Activated T-helper 1 cell treated with anti-CD3 and anti-CD28 coated beads, Interleukin-12 subunit alpha, Interleukin-12 subunit beta, Interleukin-2, Interleukin-4 antibody, amounts not matched to agents 30 ng/mL and 10 ng/mL and 1 ng/mL, durations not matched to agents 14 hours and 24 hours and 36 hours (primary cell): ENCODE measurements at regions not wholly inside any gene's neighbourhood (a gene's known extent, or its start where the extent isn't known, plus 50 kb on each side); places are given as distances from the start of the nearest gene placed in this dataset.

Source experiments
- DNase-seq: peaks from one replicate; pipeline ENCODE4 v3.0.0; 2021; ENCODE audit warnings: low spot score
- H3K27ac Mint-ChIP-seq: one replicate; pipeline ENCODE4 v1.8.0; 2021; ENCODE audit warnings: mild to moderate bottlenecking, mixed read lengths
- H3K27me3 Mint-ChIP-seq: one replicate; pipeline ENCODE4 v1.8.0; 2022; ENCODE audit warnings: mild to moderate bottlenecking, moderate library complexity, mixed read lengths; ENCODE audit not compliant: insufficient read depth
- H3K36me3 Mint-ChIP-seq: one replicate; pipeline ENCODE4 v1.8.0; 2021; ENCODE audit warnings: low read depth, mixed read lengths
- H3K4me1 Mint-ChIP-seq: one replicate; pipeline ENCODE4 v1.8.0; 2021; ENCODE audit warnings: low read depth, mixed read lengths
- H3K4me3 Mint-ChIP-seq: one replicate; pipeline ENCODE4 v1.8.0; 2021; ENCODE audit warnings: mild to moderate bottlenecking, moderate library complexity, mixed read lengths
- H3K9me3 Mint-ChIP-seq: one replicate; pipeline ENCODE4 v1.8.0; 2021; ENCODE audit warnings: mixed read lengths
- intact Hi-C: fragments of 100-400 bp; cut with micrococcal nuclease; formaldehyde crosslinking; loops from one replicate; pipeline ENCODE4 v1.15.1; 2024

DNA sequence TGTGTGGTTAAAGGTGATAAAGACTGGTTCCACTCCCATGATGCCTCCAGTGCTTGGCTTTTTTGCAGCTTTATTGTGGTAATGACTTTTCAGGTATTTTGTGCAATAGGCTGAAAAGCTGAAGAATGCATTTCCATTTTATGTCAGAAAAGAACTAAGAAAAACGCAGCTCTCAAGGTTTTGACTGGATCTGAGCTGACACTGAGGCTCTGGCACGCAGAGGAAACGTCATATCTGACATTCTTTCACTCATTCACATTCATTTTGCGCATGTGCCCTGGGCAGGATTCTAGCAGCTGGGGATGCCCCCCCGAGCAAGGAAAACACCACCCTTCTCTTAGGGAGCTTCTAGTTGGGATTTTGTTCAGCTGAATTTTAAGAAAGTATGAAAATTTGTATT is 408.5 kb upstream of the MKI67 start:
- no peaks in the 10 kb centered on the region for H3K9me3 Mint-ChIP-seq
- H3K4me3 Mint-ChIP-seq, result no peak overlapping the region
- no peak overlapping the region for H3K27ac Mint-ChIP-seq
- DNase-seq, result no peak
- no peaks in the 10 kb centered on the region for H3K36me3 Mint-ChIP-seq
- H3K4me1 Mint-ChIP-seq, result no peaks in the 10 kb centered on the region
- H3K27me3 Mint-ChIP-seq, result peaks cover 21% of the 10 kb centered on the region
- intact Hi-C loops, result loop anchor here (5.0 kb wide), 1 partner anchor 272 kb away; no protein-coding TSS in a partner anchor

DNA sequence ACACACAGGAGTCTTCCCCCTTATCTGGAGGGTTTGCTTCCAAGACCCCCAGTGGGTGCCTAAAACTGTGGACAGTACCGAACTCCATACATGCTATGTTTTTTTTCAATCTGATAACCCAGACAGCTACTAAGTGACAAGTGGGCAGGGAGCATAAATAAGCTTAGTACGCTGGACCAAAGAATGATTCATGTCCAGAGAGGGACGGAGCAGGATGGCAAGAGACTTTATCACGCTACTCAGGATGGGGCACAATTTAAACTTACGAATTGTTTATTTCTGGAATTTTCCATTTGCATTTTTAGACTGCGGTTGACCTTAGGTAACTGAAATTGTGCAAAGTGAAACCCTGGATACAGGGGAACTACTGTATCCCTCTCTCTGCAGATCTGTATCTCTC is 410.0 kb upstream of the MKI67 start:
- Mint-ChIP-seq H3K36me3 (no peaks in the 10 kb centered on the region), H3K27ac (no peak overlapping the region), H3K9me3 (no peaks in the 10 kb centered on the region), H3K4me1 (no peaks in the 10 kb centered on the region), H3K4me3 (no peak overlapping the region), H3K27me3 (peaks cover 32% of the 10 kb centered on the region)
- DNase-seq, result no peak
- intact Hi-C loops, result no loop called here

DNA sequence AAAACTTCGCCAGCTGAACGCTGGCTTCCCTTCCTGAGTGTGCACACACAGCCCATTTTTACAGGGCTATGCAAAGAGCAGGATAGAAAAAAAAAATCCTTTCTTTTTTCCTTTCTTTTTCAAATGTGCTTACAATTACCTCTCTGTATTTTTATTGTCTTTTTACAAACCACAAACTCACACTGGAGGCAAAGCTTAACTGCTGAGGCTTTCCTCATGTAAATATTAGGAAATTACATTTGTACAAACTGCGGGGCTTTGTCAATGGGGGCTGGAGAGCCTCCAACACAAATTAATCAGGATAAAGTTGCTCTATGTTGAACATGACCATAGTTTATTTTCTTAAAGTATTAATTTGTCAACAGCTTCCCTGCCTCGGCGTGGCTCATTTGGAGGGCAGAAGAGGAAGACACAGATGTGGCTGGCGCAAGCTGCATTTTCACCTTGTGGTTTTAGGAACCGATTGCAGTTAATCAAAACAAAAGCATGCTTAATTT is 411.7 kb upstream of the MKI67 start:
- DNase-seq, result no peak
- H3K9me3 Mint-ChIP-seq, result no peaks in the 10 kb centered on the region
- H3K27ac Mint-ChIP-seq, result no peak overlapping the region
- peaks cover 38% of the 10 kb centered on the region for H3K27me3 Mint-ChIP-seq
- H3K4me3 Mint-ChIP-seq, result no peak overlapping the region
- H3K4me1 Mint-ChIP-seq, result no peaks in the 10 kb centered on the region
- intact Hi-C loops, result no loop called here
- H3K36me3 Mint-ChIP-seq, result no peaks in the 10 kb centered on the region

DNA sequence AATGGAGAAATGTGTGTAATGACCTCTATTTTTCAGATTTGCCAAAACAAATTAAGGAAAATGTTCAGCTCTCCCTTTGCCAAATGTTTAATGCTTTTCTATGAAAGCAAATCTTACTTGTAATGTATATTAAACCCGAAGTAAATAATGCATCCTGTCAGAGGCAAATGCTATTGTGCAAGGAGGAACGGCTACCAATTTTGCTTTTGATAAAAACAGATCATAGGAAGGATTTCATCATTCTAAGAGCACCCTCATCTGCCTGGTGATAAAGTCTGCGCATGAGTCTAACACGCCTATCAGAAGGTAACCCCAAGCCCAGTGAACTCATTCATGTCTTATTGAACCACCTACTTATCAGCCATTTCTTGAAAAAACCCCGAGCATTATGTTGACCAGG is 412.4 kb upstream of the MKI67 start:
- intact Hi-C loops, result no loop called here
- Mint-ChIP-seq H3K4me1 (no peaks in the 10 kb centered on the region), H3K27me3 (peaks cover 38% of the 10 kb centered on the region), H3K27ac (no peak overlapping the region), H3K9me3 (no peaks in the 10 kb centered on the region), H3K4me3 (no peak overlapping the region), H3K36me3 (no peaks in the 10 kb centered on the region)
- no peak for DNase-seq

DNA sequence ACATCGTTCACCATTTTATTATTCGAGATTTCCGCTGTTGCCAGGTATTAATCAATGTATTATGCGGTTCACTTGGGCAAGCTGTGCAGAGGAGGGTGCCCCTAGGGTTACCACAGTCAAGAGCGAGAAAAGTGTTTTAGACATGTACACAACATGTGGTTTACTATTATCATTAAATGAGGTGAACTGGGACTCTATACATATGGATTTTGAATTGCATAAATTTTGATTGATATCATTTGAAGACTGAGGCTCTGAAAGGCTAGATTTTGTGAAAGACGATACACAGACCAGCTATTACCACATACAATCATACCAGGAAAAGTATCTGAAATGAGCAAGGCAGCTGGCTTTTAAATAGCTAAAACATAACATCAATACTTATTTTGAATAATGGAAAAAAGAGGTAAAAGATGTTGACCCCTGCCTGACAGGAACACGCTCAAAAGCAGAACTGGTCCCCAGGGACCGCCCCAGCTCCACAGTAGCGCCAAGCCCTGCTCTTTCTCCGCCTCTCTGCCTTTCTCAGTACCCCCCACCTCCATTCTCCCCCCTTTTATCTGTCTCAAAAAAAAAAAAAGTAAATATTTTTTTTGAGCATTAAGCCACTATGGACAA is 413.4 kb upstream of the MKI67 start:
- H3K27ac Mint-ChIP-seq, result no peak overlapping the region
- no peaks in the 10 kb centered on the region for H3K36me3 Mint-ChIP-seq
- intact Hi-C loops, result no loop called here
- no peak for DNase-seq
- no peak overlapping the region for H3K4me3 Mint-ChIP-seq
- peaks cover 37% of the 10 kb centered on the region for H3K27me3 Mint-ChIP-seq
- H3K4me1 Mint-ChIP-seq, result no peaks in the 10 kb centered on the region
- no peaks in the 10 kb centered on the region for H3K9me3 Mint-ChIP-seq

DNA sequence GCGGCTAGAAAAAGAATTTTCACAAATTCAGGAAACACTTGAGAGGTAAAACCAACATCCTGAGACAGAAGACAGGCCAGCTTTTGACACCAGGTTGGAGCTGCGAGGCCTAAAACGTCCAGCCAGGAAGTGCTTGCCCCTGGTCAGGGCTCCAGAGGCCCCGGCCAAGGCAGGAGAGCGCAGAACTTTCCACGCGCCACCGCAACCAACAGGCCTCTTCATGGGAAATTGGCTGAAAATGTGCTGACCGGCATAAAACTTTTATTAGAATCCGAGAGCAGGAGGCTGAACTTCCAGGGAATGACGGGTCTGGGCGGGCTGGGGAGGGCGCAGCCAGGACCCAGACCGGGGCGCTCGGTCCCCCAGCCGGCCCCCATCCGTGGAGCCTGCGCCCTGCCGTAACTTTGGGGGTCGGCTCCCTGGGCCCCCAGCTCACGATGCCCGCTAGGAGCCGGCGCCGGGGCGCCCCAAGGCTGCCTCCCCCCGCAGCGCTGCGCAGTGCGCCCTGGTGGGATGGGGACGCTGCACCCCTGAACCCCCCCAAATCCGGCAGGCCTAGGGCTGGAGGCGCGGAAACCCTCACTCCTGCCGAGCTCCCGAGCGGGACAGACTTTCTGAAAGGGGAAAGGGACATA is 414.0 kb upstream of the MKI67 start:
- Mint-ChIP-seq H3K27me3 (peaks cover 39% of the 10 kb centered on the region), H3K27ac (no peak overlapping the region), H3K9me3 (no peaks in the 10 kb centered on the region), H3K4me1 (no peaks in the 10 kb centered on the region), H3K36me3 (no peaks in the 10 kb centered on the region), H3K4me3 (no peak overlapping the region)
- intact Hi-C loops, result no loop called here
- DNase-seq, result no peak

DNA sequence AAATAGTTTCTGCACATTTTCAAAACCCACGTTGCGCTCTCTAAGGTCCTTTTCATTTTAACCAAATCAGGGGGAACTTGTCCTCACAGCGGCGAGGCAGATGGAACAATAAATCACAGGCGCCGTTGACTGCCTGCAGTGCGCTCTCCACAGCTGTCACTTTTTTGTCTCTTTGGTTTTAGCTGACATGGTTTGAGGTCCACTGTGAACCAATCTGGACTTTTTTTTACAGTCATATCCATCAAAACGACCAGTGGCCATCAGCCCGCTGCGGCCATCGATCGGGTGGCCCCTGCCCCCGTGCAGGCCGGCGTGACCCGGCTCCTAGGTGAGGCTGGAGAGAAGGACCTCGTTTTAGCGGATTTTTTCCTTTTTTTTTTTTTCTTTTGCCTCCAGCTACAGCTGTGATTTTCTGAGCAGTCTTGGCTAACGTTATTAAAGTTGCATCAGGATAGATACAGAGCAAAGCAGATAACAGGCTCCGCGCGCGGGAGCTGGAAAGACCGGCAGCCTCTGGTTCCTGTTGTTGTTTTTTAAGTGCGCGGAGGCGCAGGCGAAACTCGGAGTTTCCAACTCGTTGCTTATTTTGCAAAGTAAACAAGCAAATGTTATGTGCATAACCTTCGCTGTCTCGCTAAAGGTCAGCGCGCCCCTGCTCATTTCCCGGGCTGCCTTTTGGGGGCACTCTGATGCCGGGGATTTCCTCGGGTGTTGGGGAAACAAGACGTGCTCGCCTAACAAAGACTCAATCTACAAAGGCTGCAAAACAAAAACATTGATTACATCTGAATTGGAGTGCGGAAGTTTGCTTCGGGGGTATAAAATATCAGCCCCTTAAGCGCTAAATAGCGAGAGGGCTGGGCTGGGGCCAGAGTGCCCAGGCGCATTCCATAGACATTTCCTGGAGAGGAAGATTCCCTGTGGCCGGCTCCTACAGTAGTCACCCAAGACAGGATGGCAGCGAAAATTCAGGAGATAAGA is 414.8 kb upstream of the MKI67 start:
- intact Hi-C loops, result no loop called here
- no peak for DNase-seq

DNA sequence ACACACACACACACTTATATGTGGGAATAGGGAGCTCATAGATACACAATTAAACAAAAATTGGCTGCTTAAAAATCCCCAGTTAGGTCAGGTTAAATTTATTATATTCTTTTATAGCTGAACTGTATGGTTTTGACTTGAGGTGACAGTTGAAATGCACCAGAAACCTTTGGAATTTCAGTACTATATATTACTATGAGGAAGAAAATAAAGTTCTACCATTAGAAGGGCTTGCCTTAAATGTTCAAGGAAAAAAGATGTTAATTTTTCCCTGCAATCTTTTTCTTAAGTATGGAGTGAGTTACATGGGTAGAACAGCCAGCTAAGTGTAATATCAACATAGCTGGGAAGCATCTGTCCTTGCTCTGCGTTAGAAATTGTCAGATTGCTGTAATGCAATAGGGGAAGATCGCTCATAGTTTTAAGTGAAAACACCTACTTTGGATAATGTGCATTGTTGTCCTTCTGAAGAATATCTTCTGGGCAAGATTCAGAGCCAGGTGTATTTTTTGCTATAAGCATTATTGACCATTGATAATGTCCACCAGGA is 415.8 kb upstream of the MKI67 start:
- intact Hi-C loops, result no loop called here
- no peaks in the 10 kb centered on the region for H3K4me1 Mint-ChIP-seq
- H3K4me3 Mint-ChIP-seq, result no peak overlapping the region

More for the DNA sequence above, 414.8 kb upstream of the MKI67 start:
- H3K9me3 Mint-ChIP-seq, result no peaks in the 10 kb centered on the region
- H3K27me3 Mint-ChIP-seq, result peaks cover 37% of the 10 kb centered on the region
- no peaks in the 10 kb centered on the region for H3K4me1 Mint-ChIP-seq
- H3K36me3 Mint-ChIP-seq, result no peaks in the 10 kb centered on the region
- H3K27ac Mint-ChIP-seq, result no peak overlapping the region
- no peak overlapping the region for H3K4me3 Mint-ChIP-seq

DNA sequence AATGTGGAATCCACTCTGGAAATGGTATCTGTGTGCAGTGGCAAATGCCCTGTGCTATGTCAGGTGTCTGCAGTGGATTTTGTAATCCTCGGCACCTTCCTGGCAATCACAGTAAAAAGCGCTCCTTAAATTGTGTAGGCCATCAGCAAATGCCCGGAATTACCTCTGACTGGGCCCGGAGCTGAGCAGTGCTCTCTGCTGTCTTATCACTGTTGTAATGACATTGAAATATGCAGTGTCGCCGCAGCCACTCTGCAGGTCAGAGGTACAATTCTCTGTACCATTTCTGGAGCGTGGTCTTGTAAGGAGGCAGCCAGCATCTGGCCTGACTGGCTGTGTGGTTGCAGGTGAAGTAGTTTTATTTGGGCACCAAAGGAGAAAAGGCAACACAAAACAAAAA is 416.4 kb upstream of the MKI67 start:
- Mint-ChIP-seq H3K9me3 (no peaks in the 10 kb centered on the region), H3K4me1 (no peaks in the 10 kb centered on the region), H3K27me3 (peaks cover 31% of the 10 kb centered on the region), H3K27ac (no peak overlapping the region), H3K36me3 (no peaks in the 10 kb centered on the region), H3K4me3 (no peak overlapping the region)
- intact Hi-C loops, result no loop called here
- DNase-seq, result no peak

More for the DNA sequence above, 415.8 kb upstream of the MKI67 start:
- Mint-ChIP-seq H3K9me3 (no peaks in the 10 kb centered on the region), H3K27ac (no peak overlapping the region), H3K27me3 (peaks cover 34% of the 10 kb centered on the region), H3K36me3 (no peaks in the 10 kb centered on the region)
- DNase-seq, result no peak

DNA sequence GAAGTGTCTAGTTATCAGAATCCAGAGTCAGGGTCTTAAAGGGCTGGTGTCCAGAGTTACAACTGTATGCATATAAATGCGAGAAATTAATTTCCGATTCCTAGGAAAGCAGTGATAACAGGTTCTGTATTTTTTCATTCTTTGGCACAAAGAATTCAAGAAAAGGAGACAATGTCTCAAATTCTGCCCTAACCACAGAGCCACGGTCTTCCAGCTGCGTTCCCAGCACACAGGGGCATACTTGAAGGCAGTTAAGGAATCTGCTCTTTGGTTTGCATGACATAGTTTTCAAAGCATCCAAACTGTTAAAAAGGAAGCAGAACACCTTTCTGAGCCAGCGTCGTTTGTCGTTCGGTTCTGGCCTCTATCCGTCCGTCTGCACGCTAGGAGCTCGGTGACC is 416.9 kb upstream of the MKI67 start:
- no peaks in the 10 kb centered on the region for H3K9me3 Mint-ChIP-seq
- no peaks in the 10 kb centered on the region for H3K4me1 Mint-ChIP-seq
- intact Hi-C loops, result no loop called here
- no peak overlapping the region for H3K27ac Mint-ChIP-seq
- H3K36me3 Mint-ChIP-seq, result no peaks in the 10 kb centered on the region
- no peak for DNase-seq
- peaks cover 31% of the 10 kb centered on the region for H3K27me3 Mint-ChIP-seq
- no peak overlapping the region for H3K4me3 Mint-ChIP-seq

DNA sequence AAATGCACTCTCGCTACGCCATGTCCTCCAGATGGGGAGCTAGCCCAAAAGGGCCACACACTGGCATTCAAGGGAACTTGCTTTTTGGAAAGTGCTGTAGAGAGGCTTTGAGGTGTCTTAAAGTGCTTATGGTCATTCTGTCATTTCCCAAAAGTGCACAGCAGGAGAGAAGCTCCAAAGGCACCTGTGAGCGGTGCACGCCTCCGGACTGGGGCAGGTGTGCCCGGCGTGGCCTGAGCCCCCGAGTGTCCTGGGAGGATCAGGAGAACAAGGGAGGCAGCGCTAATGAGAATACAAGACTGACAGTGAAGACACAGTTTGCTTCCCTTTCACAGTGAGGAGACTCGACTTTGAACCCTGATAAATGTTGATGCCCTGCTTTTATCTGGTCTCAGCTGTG is 419.0 kb upstream of the MKI67 start:
- Mint-ChIP-seq H3K4me3 (no peak overlapping the region), H3K36me3 (no peaks in the 10 kb centered on the region), H3K27me3 (peaks cover 15% of the 10 kb centered on the region), H3K27ac (no peak overlapping the region), H3K4me1 (no peaks in the 10 kb centered on the region), H3K9me3 (no peaks in the 10 kb centered on the region)
- DNase-seq, result no peak
- intact Hi-C loops, result no loop called here

DNA sequence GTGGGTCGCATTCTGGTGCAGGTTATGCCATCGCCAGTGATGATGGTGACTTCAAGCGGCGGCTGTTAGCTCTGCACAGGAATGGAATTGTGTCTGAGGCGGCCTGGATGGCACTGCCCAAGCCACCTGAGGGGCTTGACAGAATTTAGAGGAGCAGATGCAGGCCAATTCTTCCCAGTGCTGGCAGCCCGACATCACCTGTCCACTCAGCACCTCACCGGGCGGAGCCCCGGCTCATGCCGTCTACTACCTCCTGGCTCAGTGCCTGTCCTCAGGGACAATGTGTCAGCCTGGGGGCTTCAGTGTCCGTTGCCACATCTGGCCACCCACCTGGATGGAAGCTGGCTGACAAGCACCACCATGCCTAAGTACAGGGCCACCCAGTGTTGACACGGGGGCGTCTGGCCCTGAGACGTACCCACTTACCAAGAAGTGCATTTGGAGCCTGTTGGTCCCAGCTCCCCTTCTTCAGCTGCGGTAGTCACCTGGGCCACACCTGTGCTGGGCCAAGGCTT is 420.5 kb upstream of the MKI67 start:
- no peaks in the 10 kb centered on the region for H3K36me3 Mint-ChIP-seq
- no peak for DNase-seq
- no peak overlapping the region for H3K4me3 Mint-ChIP-seq
- no peak overlapping the region for H3K27ac Mint-ChIP-seq
- H3K4me1 Mint-ChIP-seq, result no peaks in the 10 kb centered on the region
- intact Hi-C loops, result no loop called here
- H3K9me3 Mint-ChIP-seq, result no peaks in the 10 kb centered on the region
- peaks cover 4% of the 10 kb centered on the region for H3K27me3 Mint-ChIP-seq
